Trophoblast cell (in vitro differentiated cells and primary cell): ENCODE measurements at regions not wholly inside any gene's neighbourhood (a gene's known extent, or its start where the extent isn't known, plus 50 kb on each side); places are given as distances from the start of the nearest gene placed in this dataset.

ENCODE experiments used
- DNase-seq, 2 donors: peaks; one replicate each; pipeline ENCODE4 v3.0.0-alpha.2; 2016
- H2AFZ ChIP-seq: 2 replicates; pipeline ENCODE4 v1.6.1; 2013; ENCODE audit warnings: low read length, moderate library complexity, mild to moderate bottlenecking; ENCODE audit not compliant: insufficient read depth, poor library complexity
- H2AK5ac ChIP-seq: 2 replicates; pipeline ENCODE4 v1.6.1; 2013; ENCODE audit warnings: mild to moderate bottlenecking, low read length
- H2BK120ac ChIP-seq: 2 replicates; pipeline ENCODE4 v1.6.1; 2013; ENCODE audit warnings: low read length, mild to moderate bottlenecking, moderate library complexity; ENCODE audit not compliant: insufficient read depth, poor library complexity
- H2BK12ac ChIP-seq: 2 replicates; pipeline ENCODE4 v1.6.1; 2013; ENCODE audit warnings: mild to moderate bottlenecking, low read length, moderate library complexity
- H2BK5ac ChIP-seq: 2 replicates; pipeline ENCODE4 v1.6.1; 2013; ENCODE audit warnings: low read length, low read depth, moderate library complexity, mild to moderate bottlenecking; ENCODE audit not compliant: poor library complexity
- H3K14ac ChIP-seq: 2 replicates; pipeline ENCODE4 v1.6.1; 2013; ENCODE audit warnings: mild to moderate bottlenecking, low read length
- H3K18ac ChIP-seq: 2 replicates; pipeline ENCODE4 v1.6.1; 2013; ENCODE audit warnings: mild to moderate bottlenecking, low read length
- H3K23ac ChIP-seq: 2 replicates; pipeline ENCODE4 v1.6.1; 2013; ENCODE audit warnings: low read length
- H3K27ac ChIP-seq: 2 replicates; pipeline ENCODE4 v1.5.1; 2013; ENCODE audit warnings: low read depth, mild to moderate bottlenecking, inconsistent platforms, low read length, moderate library complexity
- H3K27me3 ChIP-seq: 2 replicates; pipeline ENCODE4 v1.6.1; 2013; ENCODE audit warnings: inconsistent platforms, mild to moderate bottlenecking, low read length, moderate library complexity; ENCODE audit not compliant: insufficient read depth
- H3K36me3 ChIP-seq, 2 experiments: 1 replicate in 1 of 2; 2 replicates in 1 of 2; pipeline ENCODE4 v1.6.1; 2013; ENCODE audit warnings: low read length in 2 of 2, mild to moderate bottlenecking in 2 of 2, moderate library complexity in 1 of 2; ENCODE audit not compliant: insufficient read depth in 2 of 2, control insufficient read depth in 1 of 2
- H3K4ac ChIP-seq: 2 replicates; pipeline ENCODE4 v1.6.1; 2013; ENCODE audit warnings: low read depth, mild to moderate bottlenecking, low read length, moderate library complexity
- H3K4me1 ChIP-seq, 2 experiments: 1 replicate in 1 of 2; 2 replicates in 1 of 2; pipeline ENCODE4 v1.6.1; 2013; ENCODE audit warnings: low read length in 2 of 2, mild to moderate bottlenecking in 2 of 2, moderate library complexity in 1 of 2; ENCODE audit not compliant: insufficient read depth in 2 of 2, control insufficient read depth in 1 of 2
- H3K4me2 ChIP-seq: 2 replicates; pipeline ENCODE4 v1.6.1; 2013; ENCODE audit warnings: inconsistent platforms, mild to moderate bottlenecking, low read length, moderate library complexity
- H3K4me3 ChIP-seq: 2 replicates; pipeline ENCODE4 v1.5.1; 2013; ENCODE audit warnings: mild to moderate bottlenecking, low read depth, low read length, inconsistent platforms
- H3K79me1 ChIP-seq: one replicate; pipeline ENCODE4 v1.6.1; 2013; ENCODE audit warnings: low read length
- H3K79me2 ChIP-seq: 2 replicates; pipeline ENCODE4 v1.6.1; 2013; ENCODE audit warnings: low read length, mild to moderate bottlenecking; ENCODE audit not compliant: control insufficient read depth, insufficient read depth, poor library complexity
- H3K9ac ChIP-seq: 2 replicates; pipeline ENCODE4 v1.6.1; 2013; ENCODE audit warnings: mild to moderate bottlenecking, low read length
- H3K9me3 ChIP-seq: 2 replicates; pipeline ENCODE4 v1.6.1; 2013; ENCODE audit warnings: low read depth, mild to moderate bottlenecking, control low read depth, inconsistent platforms, low read length; ENCODE audit not compliant: insufficient read depth
- H4K12ac ChIP-seq: 2 replicates; pipeline ENCODE4 v1.6.1; 2013; ENCODE audit warnings: low read depth, mild to moderate bottlenecking, low read length, moderate library complexity
- H4K8ac ChIP-seq: 2 replicates; pipeline ENCODE4 v1.6.1; 2013; ENCODE audit warnings: low read depth, mild to moderate bottlenecking, low read length, moderate library complexity
- H4K91ac ChIP-seq: one replicate; pipeline ENCODE4 v1.6.1; 2013; ENCODE audit warnings: low read depth, mild to moderate bottlenecking, low read length, moderate library complexity
- WGBS: extraction: QIAGEN DNeasy Blood & Tissue Kit; methylation state at CpG from one replicate; pipeline ENCODE4 v1.1.7; 2013; ENCODE audit warnings: missing lambda C conversion rate; ENCODE audit not compliant: insufficient read length, insufficient coverage; ENCODE audit errors: extremely low coverage; 5-methylcytosine and 5-hydroxymethylcytosine counted together

GRCh38 chr7:116348346-116348745, 138.0 kb downstream of the TES start:
- peak in 1 of 2 donors; percentile 34 for DNase-seq
- H3K9ac ChIP-seq, result no peak overlapping the region
- no peak overlapping the region for H2AFZ ChIP-seq
- no peak overlapping the region for H2BK12ac ChIP-seq
- no peak overlapping the region for H4K8ac ChIP-seq
- H3K4me2 ChIP-seq, result no peak overlapping the region
- H3K4ac ChIP-seq, result no peak overlapping the region
- H2BK120ac ChIP-seq, result no peak overlapping the region
- no peak overlapping the region for H2BK5ac ChIP-seq
- H3K18ac ChIP-seq, result no peak overlapping the region
- H3K23ac ChIP-seq, result no peak overlapping the region
- H4K12ac ChIP-seq, result no peak overlapping the region
- H3K4me1 ChIP-seq, result no peaks in the 10 kb centered on the region
- no peak overlapping the region for H3K27ac ChIP-seq
- H3K9me3 ChIP-seq, result no peaks in the 10 kb centered on the region
- no peaks in the 10 kb centered on the region for H3K79me1 ChIP-seq
- H4K91ac ChIP-seq, result no peak overlapping the region
- H3K27me3 ChIP-seq, result no peaks in the 10 kb centered on the region
- H2AK5ac ChIP-seq, result no peak overlapping the region
- no peaks in the 10 kb centered on the region for H3K36me3 ChIP-seq
- H3K79me2 ChIP-seq, result no peaks in the 10 kb centered on the region
- no CpG with 5 or more reads among the region's 3 CpGs for WGBS
- H3K4me3 ChIP-seq, result no peak overlapping the region
- H3K14ac ChIP-seq, result no peak overlapping the region

GRCh38 chr7:116351966-116352365, 141.6 kb downstream of the TES start:
- no peak overlapping the region for H4K8ac ChIP-seq
- H3K9ac ChIP-seq, result no peak overlapping the region
- no peak overlapping the region for H2BK120ac ChIP-seq
- no peaks in the 10 kb centered on the region for H3K79me2 ChIP-seq
- no peak overlapping the region for H2AFZ ChIP-seq
- H4K91ac ChIP-seq, result no peak overlapping the region
- no peak overlapping the region for H3K27ac ChIP-seq
- H3K18ac ChIP-seq, result no peak overlapping the region
- H2AK5ac ChIP-seq, result no peak overlapping the region
- H3K9me3 ChIP-seq, result no peaks in the 10 kb centered on the region
- H3K4ac ChIP-seq, result no peak overlapping the region
- peaks cover 4 to 13% of the 10 kb centered on the region in 2 experiments for H3K4me1 ChIP-seq
- no peak overlapping the region for H4K12ac ChIP-seq
- no peak overlapping the region for H2BK5ac ChIP-seq
- H2BK12ac ChIP-seq, result no peak overlapping the region
- H3K4me2 ChIP-seq, result no peak overlapping the region
- H3K23ac ChIP-seq, result no peak overlapping the region
- no peaks in the 10 kb centered on the region for H3K36me3 ChIP-seq
- no peaks in the 10 kb centered on the region for H3K79me1 ChIP-seq
- no peaks in the 10 kb centered on the region for H3K27me3 ChIP-seq
- no peak for DNase-seq
- no peak overlapping the region for H3K14ac ChIP-seq
- H3K4me3 ChIP-seq, result no peak overlapping the region
- no CpG with 5 or more reads among the region's 6 CpGs for WGBS

- no peaks in the 10 kb centered on the region for H3K79me1 ChIP-seq
- H3K18ac ChIP-seq, result no peak overlapping the region
- H3K36me3 ChIP-seq, result no peaks in the 10 kb centered on the region
- H2BK120ac ChIP-seq, result no peak overlapping the region
- WGBS, result no CpG with 5 or more reads among the region's 2 CpGs
- peaks cover 4 to 13% of the 10 kb centered on the region in 2 experiments for H3K4me1 ChIP-seq
- no peak overlapping the region for H3K4me3 ChIP-seq
- DNase-seq, result peak in 1 of 2 donors; percentile 6
- no peak overlapping the region for H2AK5ac ChIP-seq
- H3K79me2 ChIP-seq, result no peaks in the 10 kb centered on the region
- no peak overlapping the region for H3K27ac ChIP-seq
- no peaks in the 10 kb centered on the region for H3K9me3 ChIP-seq
- no peak overlapping the region for H2BK5ac ChIP-seq
- no peak overlapping the region for H4K8ac ChIP-seq
- H3K9ac ChIP-seq, result no peak overlapping the region
- H3K23ac ChIP-seq, result no peak overlapping the region
- H2BK12ac ChIP-seq, result no peak overlapping the region
- H3K4me2 ChIP-seq, result no peak overlapping the region
- no peak overlapping the region for H3K14ac ChIP-seq
- H3K27me3 ChIP-seq, result no peaks in the 10 kb centered on the region
- H4K12ac ChIP-seq, result no peak overlapping the region
- no peak overlapping the region for H2AFZ ChIP-seq
- H3K4ac ChIP-seq, result no peak overlapping the region
- H4K91ac ChIP-seq, result no peak overlapping the region
Observed at GRCh38 chr7:116353647-116354046, 143.3 kb downstream of the TES start.

GRCh38 chr7:116354171-116354545, 143.8 kb downstream of the TES start:
- no peak overlapping the region for H3K9ac ChIP-seq
- WGBS, result no CpG with 5 or more reads among the region's 6 CpGs

More at GRCh38 chr7:116354171-116354545, 143.8 kb downstream of the TES start:
- peak overlapping the region; percentile 0 for H2BK12ac ChIP-seq
- H3K4me3 ChIP-seq, result no peak overlapping the region
- H2BK120ac ChIP-seq, result no peak overlapping the region
- H4K8ac ChIP-seq, result no peak overlapping the region
- DNase-seq, result peak; percentile 25 to 76
- H3K36me3 ChIP-seq, result no peaks in the 10 kb centered on the region
- no peak overlapping the region for H4K12ac ChIP-seq
- H3K14ac ChIP-seq, result no peak overlapping the region
- no peak overlapping the region for H2BK5ac ChIP-seq
- no peaks in the 10 kb centered on the region for H3K27me3 ChIP-seq
- H3K79me1 ChIP-seq, result no peaks in the 10 kb centered on the region
- no peaks in the 10 kb centered on the region for H3K9me3 ChIP-seq
- H3K79me2 ChIP-seq, result no peaks in the 10 kb centered on the region
- no peak overlapping the region for H2AK5ac ChIP-seq
- H3K27ac ChIP-seq, result no peak overlapping the region
- no peak overlapping the region for H4K91ac ChIP-seq
- H3K23ac ChIP-seq, result no peak overlapping the region
- H3K4me2 ChIP-seq, result no peak overlapping the region
- H2AFZ ChIP-seq, result no peak overlapping the region
- H3K4ac ChIP-seq, result no peak overlapping the region
- peaks cover 4 to 13% of the 10 kb centered on the region in 2 experiments for H3K4me1 ChIP-seq
- no peak overlapping the region for H3K18ac ChIP-seq
